Ovary (tissue), 7 donors: ENCODE measurements at regions not wholly inside any gene's neighbourhood (a gene's known extent, or its start where the extent isn't known, plus 50 kb on each side); places are given as distances from the start of the nearest gene placed in this dataset.
"Not testable (repeated sequence)": the region's sequence is repeated elsewhere in the genome, so short reads cannot be mapped to it uniquely, and the experiment has no call there.

Experiments used
- DNase-seq, 5 donors: peaks; one replicate each; pipeline ENCODE4 v3.0.0-alpha.2; 2019 to 2020
- H3K27ac ChIP-seq, 2 donors: fragments of 200-600 bp; one replicate each; pipeline versions ENCODE4 v1.5.1 to v1.8.0; 2019 to 2022
- H3K27me3 ChIP-seq: fragments of 200-600 bp; one replicate; pipeline ENCODE4 v1.8.0; 2022
- H3K36me3 ChIP-seq: fragments of 200-600 bp; sonication (generic); one replicate; pipeline ENCODE4 v1.5.1; 2019
- H3K4me1 ChIP-seq: one replicate; pipeline ENCODE4 v1.8.1; 2013; ENCODE audit warnings: mild to moderate bottlenecking, moderate library complexity; ENCODE audit not compliant: insufficient read depth
- H3K4me3 ChIP-seq: fragments of 200-600 bp; sonication (generic); one replicate; pipeline ENCODE4 v1.5.1; 2017
- H3K9me3 ChIP-seq, 2 donors: fragments of 200-600 bp in 1 of 2; sonication (generic) in 1 of 2; one replicate each; pipeline versions ENCODE4 v1.5.1 to v1.8.1; 2013 to 2019; ENCODE audit warnings: mild to moderate bottlenecking in 1 of 2, moderate library complexity in 1 of 2
- whole genome bisulfite sequencing, 3 donors: extraction: QIAGEN DNeasy Blood & Tissue Kit in 1 of 3; methylation state at CpG; one replicate each; pipeline versions ENCODE4 v1.1.5 to v1.1.7; 2013 to 2017; 5-methylcytosine and 5-hydroxymethylcytosine counted together
- intact Hi-C, 4 donors: fragments of 100-400 bp; cut with DNase I; formaldehyde crosslinking; loops; one replicate each; pipeline versions ENCODE4 v1.11.0 to v1.15.1; 2022 to 2023
- donor health status: DM: no; HTN: no; CAD: no; lungs with moderate emphysema.
- donor health status: DM: no; HTN: no; CAD: no.
- donor health status: Bipolar disorder and iron deficiency.
- donor health status: DM: no; HTN: no; CAD: no.
- donor health status: DM: yes; HTN: yes; CAD: no.

- intact Hi-C loops, DNase-seq, H3K27me3 ChIP-seq, H3K4me3 ChIP-seq, H3K36me3 ChIP-seq, H3K4me1 ChIP-seq, H3K27ac ChIP-seq, H3K9me3 ChIP-seq: not testable (repeated sequence)
- 65% methylated on average over 2 of the region's 20 CpGs; no CpG with 5 or more reads in 2 of the 3 donors for WGBS, 3 donors
Measured at GRCh38 chr21:6086038-6086437, 4435.3 kb upstream of the TPTE start.

DNA sequence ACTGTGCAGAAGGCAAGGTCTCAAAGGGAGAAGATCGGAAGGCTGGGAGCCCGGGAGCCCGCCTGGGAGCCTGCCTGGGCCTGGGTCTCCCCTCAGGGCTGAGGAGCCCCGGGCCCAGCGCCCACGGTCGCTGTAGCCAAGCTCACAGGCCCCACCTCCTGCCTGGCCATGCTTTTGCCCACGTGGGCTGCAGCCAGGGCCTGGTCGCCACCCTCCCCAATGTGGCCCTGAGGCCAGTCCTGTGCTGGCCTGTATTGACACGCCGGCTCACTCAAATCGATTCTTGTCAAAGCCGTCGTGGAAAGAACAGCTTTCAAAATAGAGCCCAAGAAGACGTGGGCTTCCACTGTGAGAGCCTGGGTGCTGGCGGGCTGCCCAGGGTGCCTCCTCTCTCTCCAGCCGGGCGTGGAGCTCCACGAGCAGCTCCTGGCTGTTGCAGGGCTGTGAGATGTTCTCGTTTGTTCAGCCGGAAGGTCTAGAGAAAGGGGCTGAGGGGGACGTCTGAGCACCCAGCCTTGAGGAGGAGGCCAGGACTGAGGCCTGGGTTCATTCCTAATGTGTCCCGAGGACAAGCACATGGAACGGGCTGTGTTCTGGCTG, 4433.7 kb upstream of the TPTE start:
- WGBS, 3 donors = no CpG with 5 or more reads among the region's 24 CpGs
- DNase-seq, intact Hi-C loops: not testable (repeated sequence)

DNA sequence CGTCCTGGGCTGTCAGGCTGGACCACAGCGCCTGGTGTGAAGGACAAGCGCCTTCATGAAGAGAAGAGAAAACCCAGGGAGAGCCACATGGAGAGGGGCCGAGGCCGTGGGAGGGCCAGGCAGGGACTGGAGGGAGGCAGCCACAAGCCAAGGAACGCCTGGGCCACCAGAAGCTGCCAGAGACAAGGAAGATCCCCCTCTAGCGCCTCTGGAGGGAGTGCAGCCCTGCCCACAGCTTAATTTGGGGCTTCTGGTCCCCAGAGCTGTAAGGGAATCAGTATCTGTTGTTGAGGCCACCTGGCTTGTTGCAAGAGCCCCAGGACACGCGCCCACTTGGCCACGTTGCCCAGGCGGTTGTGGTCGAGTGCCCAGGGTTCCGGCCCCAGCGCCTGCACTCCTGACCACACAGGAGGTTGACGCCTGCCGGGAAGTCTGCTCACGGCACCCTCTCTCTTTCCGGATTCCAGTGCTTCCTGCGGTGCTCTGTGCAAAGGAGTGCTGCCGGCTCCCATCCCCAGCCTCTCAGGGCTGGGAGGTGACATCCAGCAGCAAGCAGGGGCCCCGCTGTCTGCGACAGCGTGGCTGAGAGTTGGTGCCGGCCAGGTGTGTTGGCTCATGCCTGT, 4431.0 kb upstream of the TPTE start:
- H3K9me3 ChIP-seq, H3K4me3 ChIP-seq, H3K36me3 ChIP-seq, intact Hi-C loops, H3K27ac ChIP-seq, DNase-seq, H3K27me3 ChIP-seq, H3K4me1 ChIP-seq: not testable (repeated sequence)
- WGBS, 3 donors = no CpG with 5 or more reads among the region's 24 CpGs

More for the DNA sequence above, 4433.7 kb upstream of the TPTE start:
- not testable (repeated sequence) for H3K9me3 ChIP-seq, H3K4me3 ChIP-seq, H3K36me3 ChIP-seq, H3K27me3 ChIP-seq, H3K27ac ChIP-seq, H3K4me1 ChIP-seq

- H3K9me3 ChIP-seq, H3K27me3 ChIP-seq, H3K4me1 ChIP-seq, H3K4me3 ChIP-seq, H3K36me3 ChIP-seq, intact Hi-C loops, H3K27ac ChIP-seq, DNase-seq: not testable (repeated sequence)
- no CpG with 5 or more reads among the region's 36 CpGs for WGBS, 3 donors
Measured at GRCh38 chr21:6091335-6092027, 4429.9 kb upstream of the TPTE start.

- H3K4me1 ChIP-seq, H3K27ac ChIP-seq, H3K27me3 ChIP-seq, H3K36me3 ChIP-seq, H3K4me3 ChIP-seq, H3K9me3 ChIP-seq, intact Hi-C loops: not testable (repeated sequence)
- peak in 1 of 5 donors; percentile 13 for DNase-seq
- no CpG with 5 or more reads among the region's 13 CpGs for WGBS, 3 donors
Measured at GRCh38 chr21:6092401-6092800, 4429.0 kb upstream of the TPTE start.

DNA sequence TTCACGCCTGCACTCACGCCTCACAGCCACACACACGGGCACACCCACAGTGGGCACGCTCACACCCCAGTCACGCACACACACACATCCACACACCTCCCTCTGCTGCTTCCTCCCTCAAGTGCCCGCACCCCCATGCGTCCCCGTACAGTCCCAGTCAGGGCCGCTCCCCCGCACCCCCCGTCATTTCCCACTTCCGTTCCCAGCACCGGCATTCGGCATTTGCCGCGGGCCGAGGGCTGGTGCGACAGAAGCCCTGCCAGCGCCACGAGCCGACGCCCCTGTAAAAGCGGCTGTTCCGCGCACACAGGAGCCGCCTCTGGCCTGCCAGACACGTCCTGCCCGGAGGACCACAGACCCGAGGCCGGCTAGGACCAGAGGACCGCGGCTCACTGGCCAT, 4428.0 kb upstream of the TPTE start:
- H3K27ac ChIP-seq, H3K9me3 ChIP-seq, intact Hi-C loops, H3K4me3 ChIP-seq, H3K36me3 ChIP-seq, H3K4me1 ChIP-seq, H3K27me3 ChIP-seq: not testable (repeated sequence)
- peak in 4 of 5 donors; percentile 13 to 43 (median 24) for DNase-seq
- 79% methylated on average over 18 of the region's 32 CpGs; no CpG with 5 or more reads in 2 of the 3 donors for WGBS, 3 donors

DNA sequence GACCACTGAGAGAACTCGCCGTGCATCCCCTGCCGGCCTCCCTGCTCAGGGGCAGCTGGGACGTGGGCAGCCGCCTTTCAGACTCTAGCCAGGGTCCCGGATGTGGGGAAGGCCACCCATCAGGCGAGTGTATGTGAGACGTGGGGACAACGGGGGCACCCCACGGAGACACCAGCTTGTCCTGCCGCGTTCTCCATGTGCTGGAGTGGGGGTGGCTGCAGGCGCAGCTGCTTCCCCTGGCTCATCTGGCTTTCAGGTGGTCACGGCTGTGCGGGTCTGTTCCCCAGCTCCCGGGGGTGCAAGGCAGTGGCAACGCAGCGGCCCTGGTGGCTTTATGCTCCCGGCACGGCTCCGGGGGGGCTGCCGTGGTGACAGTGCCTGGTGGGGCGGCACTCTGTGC, 4427.5 kb upstream of the TPTE start:
- H3K4me1 ChIP-seq, H3K27me3 ChIP-seq, intact Hi-C loops, H3K9me3 ChIP-seq, H3K4me3 ChIP-seq, H3K36me3 ChIP-seq, H3K27ac ChIP-seq: not testable (repeated sequence)
- WGBS, 3 donors = no CpG with 5 or more reads among the region's 23 CpGs
- peak in 1 of 5 donors; percentile 0 for DNase-seq

GRCh38 chr21:6095304-6095703, 4426.1 kb upstream of the TPTE start:
- H3K36me3 ChIP-seq, H3K4me3 ChIP-seq, H3K4me1 ChIP-seq, H3K27ac ChIP-seq, H3K9me3 ChIP-seq, DNase-seq, H3K27me3 ChIP-seq, intact Hi-C loops: not testable (repeated sequence)
- WGBS, 3 donors = 80 to 100% methylated on average over 1 of the region's 13 CpGs; no CpG with 5 or more reads in 1 of the 3 donors

DNA sequence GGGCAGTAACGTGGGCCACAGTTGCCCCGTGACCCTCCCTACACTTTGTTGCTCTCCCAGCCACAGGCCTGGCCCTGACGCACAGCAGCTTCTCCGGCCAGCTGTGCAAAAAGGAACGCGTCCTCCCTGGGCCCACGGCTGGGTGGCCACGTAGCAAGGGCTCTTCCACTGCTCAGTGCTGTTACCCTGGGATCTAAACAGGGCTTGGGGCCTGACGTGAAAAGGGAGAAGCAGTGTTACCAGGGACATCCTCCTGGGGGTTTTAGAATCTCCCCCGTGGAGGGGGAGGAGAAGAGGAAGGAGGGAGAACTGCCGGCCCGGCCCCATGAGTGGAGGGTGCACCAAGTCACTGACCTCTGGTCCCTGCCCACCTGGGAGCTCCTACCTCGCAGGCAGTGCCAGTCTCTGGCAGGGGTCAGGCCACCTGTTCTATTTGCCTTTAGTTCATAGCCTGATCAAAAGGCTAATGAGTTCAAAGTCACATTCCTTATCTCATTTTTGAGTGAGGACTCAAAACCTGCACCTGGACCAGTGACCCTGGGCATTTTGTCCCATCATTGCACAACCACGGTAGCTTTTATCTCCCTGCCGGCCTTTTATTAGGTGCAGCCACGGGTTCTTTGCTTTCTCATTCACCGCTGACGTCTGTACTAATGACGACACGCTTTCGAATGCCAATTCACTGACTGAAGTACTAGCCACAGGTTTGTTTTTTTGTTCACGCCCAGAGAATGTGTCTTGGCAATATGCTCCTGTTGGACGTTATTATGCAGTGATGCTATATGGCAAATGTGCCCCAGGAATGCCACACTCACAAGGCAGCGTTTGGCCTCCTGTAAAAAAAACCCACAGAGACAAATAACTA, 4424.6 kb upstream of the TPTE start:
- H3K27ac ChIP-seq, intact Hi-C loops, H3K9me3 ChIP-seq, H3K4me1 ChIP-seq, H3K36me3 ChIP-seq, DNase-seq, H3K27me3 ChIP-seq, H3K4me3 ChIP-seq: not testable (repeated sequence)
- WGBS, 3 donors = no CpG with 5 or more reads among the region's 24 CpGs

- WGBS, 3 donors = 97 to 100% methylated on average over 3 to 4 of the region's 4 CpGs; no CpG with 5 or more reads in 1 of the 3 donors
- H3K4me1 ChIP-seq, DNase-seq, H3K4me3 ChIP-seq, intact Hi-C loops, H3K36me3 ChIP-seq, H3K27me3 ChIP-seq, H3K9me3 ChIP-seq, H3K27ac ChIP-seq: not testable (repeated sequence)
Measured at GRCh38 chr21:6097736-6098135, 4423.6 kb upstream of the TPTE start.

DNA sequence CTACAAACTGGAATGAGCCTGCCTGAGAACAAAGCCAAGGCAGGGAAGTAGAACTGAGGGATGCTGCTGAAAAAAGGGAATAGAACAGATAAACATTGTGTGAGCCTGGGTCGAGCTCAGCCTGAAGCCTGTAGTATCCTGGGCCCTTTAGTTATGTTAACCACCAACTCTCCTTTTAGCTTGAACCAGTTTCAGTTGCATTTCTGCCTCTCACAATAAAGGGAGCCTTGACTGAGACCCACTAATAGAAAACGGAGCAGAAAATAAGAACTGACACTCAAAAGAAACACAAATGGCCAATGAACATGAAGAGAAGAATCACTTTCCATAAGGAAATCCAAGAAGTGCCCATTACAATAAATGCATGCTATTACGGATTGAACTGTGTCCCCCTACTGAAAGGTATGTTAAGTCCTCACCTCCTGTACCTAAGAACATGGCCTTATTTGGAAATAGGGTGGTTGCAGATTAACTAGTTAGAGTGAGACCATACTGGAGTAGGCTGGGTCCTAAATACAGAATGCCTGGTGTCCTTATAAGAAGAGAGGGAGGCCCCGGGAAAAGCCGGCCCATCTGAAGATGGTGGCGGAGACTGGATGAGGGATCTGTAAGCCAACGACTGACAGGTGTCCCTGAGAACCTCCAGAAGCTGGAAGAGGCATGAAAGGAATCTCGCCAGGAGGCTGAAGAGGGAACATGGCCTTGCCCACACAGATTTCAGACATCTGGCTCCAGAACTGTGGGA, 4423.0 kb upstream of the TPTE start:
- 28 to 52% methylated on average over 8 of the region's 8 CpGs; no CpG with 5 or more reads in 1 of the 3 donors for WGBS, 3 donors
- intact Hi-C loops, H3K4me3 ChIP-seq, H3K4me1 ChIP-seq, H3K27me3 ChIP-seq, H3K27ac ChIP-seq, H3K36me3 ChIP-seq, H3K9me3 ChIP-seq: not testable (repeated sequence)
- DNase-seq = peak in 1 of 5 donors; percentile 28
